ENCODE measurements at regions not wholly inside any gene's neighbourhood (a gene's known extent, or its start where the extent isn't known, plus 50 kb on each side); places are given as distances from the start of the nearest gene placed in this dataset.

- Mint-ChIP-seq H3K4me3 (no peak overlapping the region), H3K9me3 (no peaks in the 10 kb centered on the region), H3K27ac (no peak overlapping the region), H3K4me1 (no peaks in the 10 kb centered on the region), H3K27me3 (no peaks in the 10 kb centered on the region), H3K36me3 (no peaks in the 10 kb centered on the region)
Observed at GRCh38 chr4:96652821-96653220, 812.9 kb downstream of the PDHA2 start.

GRCh38 chr4:96654045-96654444, 814.2 kb downstream of the PDHA2 start:
- Mint-ChIP-seq H3K9me3 (no peaks in the 10 kb centered on the region), H3K36me3 (no peaks in the 10 kb centered on the region), H3K27me3 (no peaks in the 10 kb centered on the region), H3K4me1 (no peaks in the 10 kb centered on the region), H3K4me3 (no peak overlapping the region), H3K27ac (peak overlapping the region in 2 of 3 donors; percentile 32 to 69)

- Mint-ChIP-seq H3K9me3 (peaks cover 0 to 7% (median 3%) of the 10 kb centered on the region in 3 donors), H3K36me3 (no peaks in the 10 kb centered on the region), H3K4me3 (no peak overlapping the region), H3K4me1 (no peaks in the 10 kb centered on the region), H3K27ac (no peak overlapping the region), H3K27me3 (no peaks in the 10 kb centered on the region)
Observed at GRCh38 chr4:96670381-96670780, 830.5 kb downstream of the PDHA2 start.

- Mint-ChIP-seq H3K27me3 (no peaks in the 10 kb centered on the region), H3K4me1 (no peaks in the 10 kb centered on the region), H3K27ac (no peak overlapping the region), H3K9me3 (peaks cover 1 to 6% (median 3%) of the 10 kb centered on the region in 3 donors), H3K36me3 (no peaks in the 10 kb centered on the region), H3K4me3 (no peak overlapping the region)
Observed at GRCh38 chr4:96675416-96675815, 835.5 kb downstream of the PDHA2 start.

GRCh38 chr4:96675896-96676295, 836.0 kb downstream of the PDHA2 start:
- H3K27ac Mint-ChIP-seq: no peak overlapping the region
- H3K27me3 Mint-ChIP-seq: no peaks in the 10 kb centered on the region
- no peaks in the 10 kb centered on the region for H3K36me3 Mint-ChIP-seq
- no peak overlapping the region for H3K4me3 Mint-ChIP-seq
- H3K4me1 Mint-ChIP-seq: no peaks in the 10 kb centered on the region
- peaks cover 1 to 6% (median 3%) of the 10 kb centered on the region in 3 donors for H3K9me3 Mint-ChIP-seq

- no peak overlapping the region for H3K27ac Mint-ChIP-seq
- H3K36me3 Mint-ChIP-seq: no peaks in the 10 kb centered on the region
- H3K4me1 Mint-ChIP-seq: no peaks in the 10 kb centered on the region
- no peaks in the 10 kb centered on the region for H3K27me3 Mint-ChIP-seq
- peaks cover 1 to 6% (median 6%) of the 10 kb centered on the region in 3 donors for H3K9me3 Mint-ChIP-seq
- H3K4me3 Mint-ChIP-seq: no peak overlapping the region
Observed at GRCh38 chr4:96676754-96677435, 837.0 kb downstream of the PDHA2 start.

GRCh38 chr4:96677499-96677898, 837.6 kb downstream of the PDHA2 start:
- H3K27ac Mint-ChIP-seq: no peak overlapping the region
- H3K4me1 Mint-ChIP-seq: no peaks in the 10 kb centered on the region
- no peaks in the 10 kb centered on the region for H3K27me3 Mint-ChIP-seq
- H3K9me3 Mint-ChIP-seq: peaks cover 1 to 8% (median 6%) of the 10 kb centered on the region in 3 donors
- no peaks in the 10 kb centered on the region for H3K36me3 Mint-ChIP-seq
- no peak overlapping the region for H3K4me3 Mint-ChIP-seq

GRCh38 chr4:96681218-96681617, 841.3 kb downstream of the PDHA2 start:
- no peaks in the 10 kb centered on the region for H3K36me3 Mint-ChIP-seq
- no peaks in the 10 kb centered on the region for H3K27me3 Mint-ChIP-seq
- no peak overlapping the region for H3K27ac Mint-ChIP-seq
- H3K4me1 Mint-ChIP-seq: no peaks in the 10 kb centered on the region
- peaks cover 1 to 8% (median 7%) of the 10 kb centered on the region in 3 donors for H3K9me3 Mint-ChIP-seq
- no peak overlapping the region for H3K4me3 Mint-ChIP-seq

- no peaks in the 10 kb centered on the region for H3K4me1 Mint-ChIP-seq
Observed at GRCh38 chr4:96685691-96686090, 845.8 kb downstream of the PDHA2 start.

GRCh38 chr4:96691521-96691920, 851.6 kb downstream of the PDHA2 start:
- no peaks in the 10 kb centered on the region for H3K36me3 Mint-ChIP-seq

More at GRCh38 chr4:96685691-96686090, 845.8 kb downstream of the PDHA2 start:
- no peak overlapping the region for H3K4me3 Mint-ChIP-seq
- no peaks in the 10 kb centered on the region for H3K36me3 Mint-ChIP-seq
- no peaks in the 10 kb centered on the region for H3K27me3 Mint-ChIP-seq
- H3K27ac Mint-ChIP-seq: no peak overlapping the region
- peaks cover 4 to 7% (median 5%) of the 10 kb centered on the region in 3 donors for H3K9me3 Mint-ChIP-seq

GRCh38 chr4:96698831-96699230, 858.9 kb downstream of the PDHA2 start:
- Mint-ChIP-seq H3K4me3 (no peak overlapping the region), H3K27me3 (no peaks in the 10 kb centered on the region), H3K27ac (no peak overlapping the region), H3K4me1 (no peaks in the 10 kb centered on the region), H3K36me3 (no peaks in the 10 kb centered on the region), H3K9me3 (peaks cover 0 to 4% (median 0%) of the 10 kb centered on the region in 3 donors)

More at GRCh38 chr4:96691521-96691920, 851.6 kb downstream of the PDHA2 start:
- Mint-ChIP-seq H3K27ac (no peak overlapping the region), H3K4me1 (no peaks in the 10 kb centered on the region), H3K9me3 (peaks cover 0 to 17% (median 4%) of the 10 kb centered on the region in 3 donors), H3K27me3 (no peaks in the 10 kb centered on the region), H3K4me3 (no peak overlapping the region)

- Mint-ChIP-seq H3K27ac (no peak overlapping the region), H3K27me3 (no peaks in the 10 kb centered on the region), H3K36me3 (no peaks in the 10 kb centered on the region), H3K9me3 (peaks cover 0 to 3% (median 0%) of the 10 kb centered on the region in 3 donors), H3K4me3 (no peak overlapping the region), H3K4me1 (no peaks in the 10 kb centered on the region)
Observed at GRCh38 chr4:96703265-96703664, 863.4 kb downstream of the PDHA2 start.

GRCh38 chr4:96708766-96709165, 868.9 kb downstream of the PDHA2 start:
- H3K4me3 Mint-ChIP-seq: no peak overlapping the region
- peaks cover 0 to 5% (median 0%) of the 10 kb centered on the region in 3 donors for H3K9me3 Mint-ChIP-seq
- H3K27ac Mint-ChIP-seq: no peak overlapping the region
- no peaks in the 10 kb centered on the region for H3K27me3 Mint-ChIP-seq
- H3K36me3 Mint-ChIP-seq: no peaks in the 10 kb centered on the region
- no peaks in the 10 kb centered on the region for H3K4me1 Mint-ChIP-seq

GRCh38 chr4:96713271-96713850, 873.5 kb downstream of the PDHA2 start:
- Mint-ChIP-seq H3K4me1 (no peaks in the 10 kb centered on the region), H3K27ac (no peak overlapping the region), H3K27me3 (no peaks in the 10 kb centered on the region), H3K9me3 (peaks cover 0 to 2% (median 0%) of the 10 kb centered on the region in 3 donors), H3K36me3 (peaks cover 1% of the 10 kb centered on the region), H3K4me3 (no peak overlapping the region)

GRCh38 chr4:96729641-96730040, 889.7 kb downstream of the PDHA2 start:
- no peak overlapping the region for H3K4me3 Mint-ChIP-seq
- H3K9me3 Mint-ChIP-seq: peaks cover 0 to 12% (median 4%) of the 10 kb centered on the region in 3 donors
- H3K27me3 Mint-ChIP-seq: no peaks in the 10 kb centered on the region
- H3K27ac Mint-ChIP-seq: no peak overlapping the region
- H3K36me3 Mint-ChIP-seq: no peaks in the 10 kb centered on the region
- peaks cover 0 to 1% (median 0%) of the 10 kb centered on the region in 3 donors for H3K4me1 Mint-ChIP-seq

- H3K36me3 Mint-ChIP-seq: no peaks in the 10 kb centered on the region
- H3K4me1 Mint-ChIP-seq: peaks cover 0 to 1% (median 0%) of the 10 kb centered on the region in 3 donors
- no peak overlapping the region for H3K4me3 Mint-ChIP-seq
- H3K9me3 Mint-ChIP-seq: peaks cover 4 to 12% (median 5%) of the 10 kb centered on the region in 3 donors
- no peak overlapping the region for H3K27ac Mint-ChIP-seq
- no peaks in the 10 kb centered on the region for H3K27me3 Mint-ChIP-seq
Observed at GRCh38 chr4:96730432-96730831, 890.5 kb downstream of the PDHA2 start.

Data from IgD-negative memory B cell (primary cell).